ENCODE measurements at regions not wholly inside any gene's neighbourhood (a gene's known extent, or its start where the extent isn't known, plus 50 kb on each side); places are given as distances from the start of the nearest gene placed in this dataset.

- H3K9ac ChIP-seq (ENCODE audit: low read length), result no peak overlapping the region
- H3K79me2 ChIP-seq (ENCODE audit: low read length), result no peaks in the 10 kb centered on the region
- no peaks in the 10 kb centered on the region for H4K20me1 ChIP-seq (ENCODE audit: insufficient read depth, low read length)
- no peak for TF ChIP-seq CTCF (IDR thresholded peaks at IDR 0.05; ENCODE audit: low read depth, low read length)
- no peak for TF ChIP-seq EZH2phosphoT487 (IDR thresholded peaks at IDR 0.05; ENCODE audit: low read depth)
- H2AFZ ChIP-seq (ENCODE audit: low read depth, low read length), result no peak overlapping the region
- no peaks in the 10 kb centered on the region for H3K9me3 ChIP-seq (ENCODE audit: insufficient read depth, low read length)
- no peaks in the 10 kb centered on the region for H3K27me3 ChIP-seq (ENCODE audit: low read depth, low read length)
- no peaks in the 10 kb centered on the region for H3K4me1 ChIP-seq (ENCODE audit: low read length)
- H3K36me3 ChIP-seq (replicated peaks; ENCODE audit: low read depth, low read length), result no peaks in the 10 kb centered on the region
- no peak overlapping the region for H3K27ac ChIP-seq (ENCODE audit: low read length)
- H3K4me3 ChIP-seq (ENCODE audit: low read length), result no peak overlapping the region
- H3K4me2 ChIP-seq (ENCODE audit: low read length), result no peak overlapping the region
Measured at GRCh38 chr2:198231562-198231961, 427.2 kb downstream of the PLCL1 start.

GRCh38 chr2:198220763-198221610, 416.6 kb downstream of the PLCL1 start:
- Histone ChIP-seq H3K27me3 (ENCODE audit: low read depth, low read length) (no peaks in the 10 kb centered on the region), H3K27ac (ENCODE audit: low read length) (no peak overlapping the region), H4K20me1 (ENCODE audit: insufficient read depth, low read length) (no peaks in the 10 kb centered on the region), H3K4me2 (ENCODE audit: low read length) (no peak overlapping the region), H3K4me3 (ENCODE audit: low read length) (no peak overlapping the region), H3K4me1 (ENCODE audit: low read length) (peaks cover 14% of the 10 kb centered on the region), H3K36me3 (replicated peaks; ENCODE audit: low read depth, low read length) (no peaks in the 10 kb centered on the region), H3K9ac (ENCODE audit: low read length) (no peak overlapping the region), H3K9me3 (ENCODE audit: insufficient read depth, low read length) (no peaks in the 10 kb centered on the region), H3K79me2 (ENCODE audit: low read length) (no peaks in the 10 kb centered on the region), H2AFZ (ENCODE audit: low read depth, low read length) (no peak overlapping the region)
- TF ChIP-seq EZH2phosphoT487 (IDR thresholded peaks at IDR 0.05; ENCODE audit: low read depth), result no peak
- TF ChIP-seq CTCF (IDR thresholded peaks at IDR 0.05; ENCODE audit: low read depth, low read length), result no peak

GRCh38 chr2:198219292-198219691, 414.9 kb downstream of the PLCL1 start:
- peaks cover 14% of the 10 kb centered on the region for H3K4me1 ChIP-seq (ENCODE audit: low read length)
- H3K9me3 ChIP-seq (ENCODE audit: insufficient read depth, low read length), result no peaks in the 10 kb centered on the region
- H3K27me3 ChIP-seq (ENCODE audit: low read depth, low read length), result no peaks in the 10 kb centered on the region
- H3K36me3 ChIP-seq (replicated peaks; ENCODE audit: low read depth, low read length), result no peaks in the 10 kb centered on the region
- H4K20me1 ChIP-seq (ENCODE audit: insufficient read depth, low read length), result no peaks in the 10 kb centered on the region
- no peak overlapping the region for H3K27ac ChIP-seq (ENCODE audit: low read length)
- no peak for TF ChIP-seq EZH2phosphoT487 (IDR thresholded peaks at IDR 0.05; ENCODE audit: low read depth)
- no peak for TF ChIP-seq CTCF (IDR thresholded peaks at IDR 0.05; ENCODE audit: low read depth, low read length)
- H3K9ac ChIP-seq (ENCODE audit: low read length), result no peak overlapping the region
- H3K79me2 ChIP-seq (ENCODE audit: low read length), result no peaks in the 10 kb centered on the region
- no peak overlapping the region for H2AFZ ChIP-seq (ENCODE audit: low read depth, low read length)
- no peak overlapping the region for H3K4me3 ChIP-seq (ENCODE audit: low read length)
- no peak overlapping the region for H3K4me2 ChIP-seq (ENCODE audit: low read length)

- Histone ChIP-seq H2AFZ (ENCODE audit: low read depth, low read length) (no peak overlapping the region), H3K4me3 (ENCODE audit: low read length) (no peak overlapping the region), H3K9ac (ENCODE audit: low read length) (no peak overlapping the region), H3K79me2 (ENCODE audit: low read length) (no peaks in the 10 kb centered on the region), H3K9me3 (ENCODE audit: insufficient read depth, low read length) (no peaks in the 10 kb centered on the region), H4K20me1 (ENCODE audit: insufficient read depth, low read length) (no peaks in the 10 kb centered on the region), H3K4me1 (ENCODE audit: low read length) (no peaks in the 10 kb centered on the region), H3K4me2 (ENCODE audit: low read length) (no peak overlapping the region), H3K36me3 (replicated peaks; ENCODE audit: low read depth, low read length) (no peaks in the 10 kb centered on the region), H3K27me3 (ENCODE audit: low read depth, low read length) (no peaks in the 10 kb centered on the region), H3K27ac (ENCODE audit: low read length) (no peak overlapping the region)
- no peak for TF ChIP-seq CTCF (IDR thresholded peaks at IDR 0.05; ENCODE audit: low read depth, low read length)
- TF ChIP-seq EZH2phosphoT487 (IDR thresholded peaks at IDR 0.05; ENCODE audit: low read depth), result no peak
Measured at GRCh38 chr2:198214114-198214596, 409.8 kb downstream of the PLCL1 start.

Measured in OCI-LY3 (cell line).